HG03432 (cell line): ENCODE measurements at regions not wholly inside any gene's neighbourhood (a gene's known extent, or its start where the extent isn't known, plus 50 kb on each side); places are given as distances from the start of the nearest gene placed in this dataset.

Experiments used
- ATAC-seq: cut with Tn5 transposase; IDR thresholded peaks from one replicate; pipeline ENCODE4 v1.9.1; 2021; ENCODE audit warnings: mild to moderate bottlenecking, moderate library complexity; ENCODE audit not compliant: unreplicated experiment

DNA sequence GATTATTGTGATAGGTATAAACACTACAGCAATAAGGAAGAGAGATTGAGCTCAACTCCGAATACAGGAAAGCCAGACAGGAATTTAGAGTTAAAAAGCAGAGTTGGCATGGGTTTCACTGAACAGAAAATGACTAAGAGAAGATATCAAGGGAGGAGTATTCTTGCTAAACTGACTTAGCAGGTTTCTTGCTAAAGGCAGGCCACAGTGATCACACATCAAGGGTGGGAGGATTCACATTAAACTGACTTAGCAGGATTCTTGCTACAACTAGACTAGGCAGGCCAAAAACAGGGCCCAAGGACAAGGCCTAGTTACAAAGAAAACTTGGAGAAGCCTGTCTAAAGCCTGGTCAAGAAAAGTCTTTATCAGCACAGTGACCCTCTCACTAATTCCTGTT is 195.1 kb downstream of the MAGEB5 start:
- ATAC-seq, result no peak

DNA sequence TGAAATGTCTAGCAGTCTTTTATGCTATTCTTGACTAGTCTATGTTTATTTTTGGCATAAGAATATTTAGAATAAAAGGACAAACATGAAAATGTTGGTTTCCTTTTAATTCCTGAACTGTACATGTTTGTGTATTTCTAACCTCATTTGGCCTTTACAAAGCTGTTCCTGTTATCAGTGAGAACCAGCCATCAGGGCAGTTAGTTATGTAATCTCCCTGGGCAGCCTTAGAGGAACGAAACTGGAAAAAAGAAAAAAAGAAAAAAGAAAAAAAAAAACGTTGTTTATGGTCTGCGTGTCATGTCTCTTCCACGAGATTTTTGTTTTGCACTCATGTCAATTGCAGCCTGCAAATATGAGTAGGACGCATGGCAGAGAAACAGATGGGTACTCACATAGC is 193.7 kb downstream of the MAGEB5 start:
- no peak for ATAC-seq

DNA sequence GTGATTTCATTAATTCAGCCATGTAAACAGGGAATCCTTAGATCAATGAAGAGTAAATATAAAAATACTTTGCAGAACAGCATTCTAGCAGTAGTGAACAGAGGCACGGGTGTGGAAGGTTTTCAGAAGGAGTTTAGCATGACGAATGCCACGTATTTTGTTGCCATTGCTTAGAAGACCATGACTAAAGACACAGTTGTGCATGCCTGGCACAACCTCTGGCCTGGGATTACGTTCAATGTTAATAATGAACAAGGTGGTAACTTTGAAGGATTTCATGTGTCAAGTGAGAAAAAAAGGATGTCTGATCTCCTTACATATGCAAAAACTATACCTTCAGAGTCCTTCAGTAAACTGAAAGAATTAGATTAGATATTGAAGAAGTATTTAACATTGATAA is 171.9 kb downstream of the MAGEB5 start:
- no peak for ATAC-seq

DNA sequence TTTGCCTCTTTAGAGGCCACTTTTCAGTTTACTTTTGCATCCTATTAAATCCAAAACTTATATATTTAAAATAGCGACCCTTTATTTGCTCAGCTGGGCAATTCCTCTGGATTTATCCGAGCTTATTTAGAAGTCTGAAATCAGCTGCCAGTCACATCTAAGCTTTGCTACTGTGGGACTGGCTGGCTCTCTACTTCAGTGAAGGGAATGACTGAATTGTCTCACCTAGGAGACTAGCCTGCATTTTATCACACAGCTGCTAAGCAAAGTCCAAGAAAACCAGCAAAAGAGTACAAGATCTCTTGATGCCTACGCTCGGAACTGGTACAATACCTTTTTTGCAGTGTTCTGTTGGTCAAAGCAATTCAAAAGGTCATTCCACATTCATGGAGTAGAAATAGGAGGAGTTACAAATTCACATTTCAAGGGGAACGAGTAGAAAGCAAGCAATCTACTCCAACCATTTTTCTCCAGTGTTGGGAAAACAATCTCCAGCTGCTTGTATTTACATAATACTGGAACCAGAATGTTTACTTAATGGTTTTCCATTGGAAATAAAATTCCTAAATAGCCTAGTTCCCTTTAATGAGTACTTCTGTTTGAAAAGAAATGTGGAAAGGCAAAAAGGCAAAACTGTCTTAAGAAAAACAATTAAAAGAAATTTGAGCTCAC is 160.2 kb downstream of the MAGEB5 start:
- no peak for ATAC-seq

DNA sequence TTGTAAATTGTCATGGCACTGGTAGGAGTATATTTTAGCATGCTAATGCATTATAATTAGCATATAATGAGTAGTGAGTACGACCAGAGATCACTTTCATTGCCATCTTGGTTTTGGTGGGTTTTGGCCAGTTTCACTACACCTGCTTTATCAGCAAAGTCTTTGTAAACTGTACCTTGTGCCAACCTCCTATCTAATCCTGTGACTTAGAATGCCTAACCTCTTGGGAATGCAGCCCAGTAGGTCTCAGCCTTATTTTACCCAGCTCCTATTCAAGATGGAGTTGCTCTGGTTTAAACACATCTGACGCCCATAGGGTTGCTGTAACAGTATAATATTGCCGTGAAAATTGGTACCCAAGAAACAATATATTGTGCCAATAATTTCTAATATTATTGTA is 159.4 kb downstream of the MAGEB5 start:
- no peak for ATAC-seq

DNA sequence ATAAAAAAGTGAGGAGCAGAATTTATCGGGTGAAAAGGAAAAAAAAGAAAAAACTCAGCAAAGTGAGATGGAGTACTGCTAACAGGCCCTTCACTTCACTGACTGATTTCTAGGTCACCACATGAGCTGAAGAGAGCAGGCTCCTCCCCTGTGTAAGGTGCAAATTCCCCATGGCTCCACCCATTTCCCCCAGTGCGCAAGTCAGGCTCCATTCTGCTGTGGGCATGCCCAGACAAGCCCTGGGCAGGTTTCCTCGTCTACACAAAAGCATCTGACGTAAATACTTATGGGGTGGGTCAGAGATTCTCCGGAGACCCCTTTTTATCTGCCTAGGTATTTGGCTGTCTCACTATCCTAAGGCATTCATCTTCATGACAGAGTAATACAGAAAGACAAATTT is 157.9 kb downstream of the MAGEB5 start:
- no peak for ATAC-seq

DNA sequence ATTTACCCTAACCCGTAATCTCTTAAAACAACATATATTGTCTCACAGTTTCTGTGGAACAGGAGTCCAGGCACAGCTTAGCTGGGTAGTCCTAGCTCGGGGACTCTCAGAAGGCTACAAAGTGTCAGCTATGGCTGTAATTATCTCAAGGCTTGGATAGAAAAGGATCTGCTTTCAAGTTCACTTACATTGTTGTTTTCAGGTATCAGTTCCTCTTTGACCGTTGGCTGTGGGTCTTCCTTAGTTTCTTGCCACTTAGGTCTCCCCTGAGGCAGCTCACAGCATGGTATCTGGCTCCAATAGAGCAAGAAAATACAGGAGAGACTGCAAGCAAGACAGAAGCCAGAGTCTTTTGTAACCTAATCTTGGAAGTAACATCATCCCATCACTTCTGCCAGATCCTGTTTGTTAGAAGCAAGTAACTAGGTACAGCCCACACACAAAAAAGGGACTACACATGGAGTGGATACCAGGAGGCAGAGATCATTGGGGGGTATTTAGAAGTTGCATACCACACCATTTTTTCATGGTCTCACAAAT is 137.0 kb downstream of the MAGEB5 start:
- ATAC-seq, result no peak

DNA sequence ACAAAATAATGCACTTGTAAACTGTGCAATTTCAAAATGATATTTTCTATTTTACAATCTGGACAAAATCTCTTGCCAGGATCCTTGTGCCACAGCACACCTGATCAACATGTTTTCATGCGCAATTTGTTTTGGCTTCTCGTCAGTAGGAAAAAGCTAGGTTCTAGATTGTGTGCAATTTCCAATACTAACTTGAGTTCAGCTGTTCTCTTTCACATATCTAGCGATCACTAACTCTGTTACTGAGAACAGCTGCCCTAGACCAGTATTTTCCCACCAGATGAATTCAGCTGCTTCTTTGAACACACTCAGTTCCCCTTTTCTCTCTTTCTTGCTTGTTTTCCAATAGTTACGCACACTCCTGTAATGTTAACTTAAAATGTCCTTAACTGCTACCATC is 131.2 kb downstream of the MAGEB5 start:
- no peak for ATAC-seq

DNA sequence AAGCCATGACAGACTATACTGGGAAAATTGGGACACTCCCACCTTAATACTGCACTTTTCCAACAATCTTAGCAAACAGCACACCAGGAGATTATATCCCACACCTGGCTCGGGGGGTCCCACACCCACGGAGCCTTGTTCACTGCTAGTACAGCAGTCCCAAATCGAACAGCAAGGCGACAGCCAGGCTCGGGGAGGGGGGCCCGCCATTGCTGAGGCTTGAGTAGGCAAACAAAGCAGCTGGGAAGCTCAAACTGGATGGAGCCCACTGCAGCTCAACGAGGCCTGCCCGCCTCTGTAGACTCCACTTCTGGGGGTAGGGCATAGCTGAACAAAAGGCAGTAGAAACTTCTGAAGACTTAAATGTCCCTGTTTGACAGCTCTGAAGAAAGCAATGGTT is 118.3 kb downstream of the MAGEB5 start:
- ATAC-seq, result no peak

DNA sequence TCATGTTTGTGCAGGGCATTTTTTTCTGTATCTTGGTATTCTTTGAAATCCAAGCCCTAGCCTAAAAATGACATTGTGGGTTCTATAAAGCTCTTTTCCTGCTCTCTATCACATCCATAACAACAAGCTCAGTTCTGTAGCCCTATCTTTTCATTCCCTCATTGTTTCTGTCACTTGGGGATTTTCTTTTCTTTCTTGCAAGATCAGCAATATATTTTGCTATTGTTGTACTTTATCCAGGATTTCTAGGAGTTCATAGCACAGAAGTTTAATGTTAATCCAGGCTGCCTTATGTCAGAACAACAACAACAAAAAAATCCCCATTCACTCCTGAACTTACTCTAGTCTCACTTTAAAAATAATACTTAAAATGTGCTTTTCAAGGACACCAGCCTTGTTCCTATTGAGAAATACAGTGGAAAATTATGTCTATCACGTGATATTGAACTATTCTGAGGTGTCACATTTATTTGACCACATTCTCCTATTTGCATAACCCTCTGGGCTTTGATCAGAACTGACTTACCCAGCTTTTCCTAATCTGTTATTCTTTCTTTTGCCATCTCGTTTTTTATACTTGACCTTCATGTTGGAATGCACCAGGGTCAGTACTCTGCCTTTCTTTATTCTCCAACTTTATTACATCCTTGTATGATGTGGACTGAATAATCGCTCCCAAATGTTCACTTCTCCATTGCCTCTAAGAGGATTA is 112.8 kb downstream of the MAGEB5 start:
- ATAC-seq, result no peak

DNA sequence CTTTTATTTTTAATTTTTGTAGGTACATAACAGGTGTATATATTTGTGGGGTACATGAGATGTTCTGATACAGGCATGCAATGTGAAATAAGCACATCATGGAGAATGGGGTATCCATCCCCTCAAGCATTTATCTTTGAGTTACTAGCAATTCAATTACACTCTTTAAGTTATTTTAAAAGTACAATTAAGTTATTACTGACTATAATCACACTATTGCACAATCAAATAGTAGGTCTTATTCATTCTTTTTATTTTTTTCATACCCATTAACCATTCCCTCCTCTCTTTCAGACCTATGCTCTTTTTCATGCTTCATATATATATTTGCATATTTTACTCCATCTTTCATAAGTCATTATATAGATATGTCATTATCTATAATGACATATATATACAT is 93.3 kb downstream of the MAGEB5 start:
- no peak for ATAC-seq

DNA sequence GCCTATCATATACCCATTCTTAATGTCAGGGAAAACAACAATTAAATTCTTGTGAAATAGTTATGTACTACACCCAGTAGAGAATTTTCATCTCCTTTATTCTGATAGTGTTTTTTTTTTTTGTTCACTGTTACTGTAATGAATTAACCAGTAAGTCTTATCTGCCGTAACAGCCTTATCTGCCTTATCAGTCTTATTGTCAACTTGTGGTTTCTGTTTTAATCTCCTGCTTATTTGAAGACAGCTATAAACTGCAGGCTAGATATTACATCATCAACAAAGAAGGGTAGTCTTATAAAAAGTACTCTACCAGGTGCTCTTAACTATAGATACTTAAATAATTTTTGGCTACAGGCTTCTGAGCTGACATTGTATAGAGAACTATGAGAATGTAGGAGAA is 79.5 kb downstream of the MAGEB5 start:
- no peak for ATAC-seq

DNA sequence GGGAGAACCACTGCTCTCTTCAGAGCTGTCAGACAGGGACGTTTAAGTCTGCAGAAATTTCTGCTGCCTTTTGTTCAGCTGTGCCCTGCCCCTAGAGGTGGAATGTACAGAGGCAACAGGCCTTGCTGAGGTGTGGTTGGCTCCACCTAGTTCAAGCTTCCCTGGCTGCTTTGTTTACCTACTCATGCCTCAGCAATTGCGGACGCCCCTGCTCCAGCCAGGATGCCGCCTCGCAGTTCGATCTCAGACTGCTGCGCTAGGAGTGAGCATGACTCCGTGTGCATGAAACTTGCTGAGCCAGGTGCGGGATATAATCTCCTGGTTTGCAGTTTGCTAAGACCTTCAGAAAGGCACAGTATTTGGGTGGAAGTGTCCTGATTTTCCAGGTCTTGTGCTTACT is 70.9 kb downstream of the MAGEB5 start:
- no peak for ATAC-seq
